Mesenchymal stem cell (in vitro differentiated cells and primary cell): ENCODE measurements at regions not wholly inside any gene's neighbourhood (a gene's known extent, or its start where the extent isn't known, plus 50 kb on each side); places are given as distances from the start of the nearest gene placed in this dataset. TPM values are rescaled to one million over a fixed set of nuclear protein-coding genes. Genes with fewer than 3 reads are reported as not detected.

Source experiments
- DNase-seq: peaks from one replicate; pipeline ENCODE4 v3.0.0-alpha.2; 2013
- H2AFZ ChIP-seq: one replicate; pipeline ENCODE4 v1.6.1; 2013; ENCODE audit warnings: low read depth, mild to moderate bottlenecking, control low read depth, inconsistent platforms, low read length, moderate library complexity
- H2AK5ac ChIP-seq: 2 replicates; pipeline ENCODE4 v1.6.1; 2013; ENCODE audit warnings: low read length, moderate library complexity, mild to moderate bottlenecking, inconsistent platforms; ENCODE audit not compliant: severe bottlenecking
- H2BK120ac ChIP-seq: one replicate; pipeline ENCODE4 v1.6.1; 2013; ENCODE audit warnings: low read depth, mild to moderate bottlenecking, inconsistent platforms, low read length, moderate library complexity
- H2BK12ac ChIP-seq, 2 experiments: one replicate each; pipeline ENCODE4 v1.6.1; 2013; ENCODE audit warnings: inconsistent platforms in 2 of 2, low read length in 2 of 2, mild to moderate bottlenecking in 2 of 2, moderate library complexity in 2 of 2, control low read depth in 1 of 2
- H2BK15ac ChIP-seq: one replicate; pipeline ENCODE4 v1.6.1; 2013; ENCODE audit warnings: mild to moderate bottlenecking, low read depth, inconsistent platforms; ENCODE audit not compliant: poor library complexity, severe bottlenecking
- H2BK5ac ChIP-seq: 2 replicates; pipeline ENCODE4 v1.6.1; 2013; ENCODE audit warnings: low read depth, mild to moderate bottlenecking, low read length, control low read depth, inconsistent platforms; ENCODE audit not compliant: poor library complexity, severe bottlenecking
- H3K14ac ChIP-seq, 2 experiments: one replicate each; pipeline ENCODE4 v1.6.1; 2013; ENCODE audit warnings: inconsistent platforms in 2 of 2, low read length in 2 of 2, control low read depth in 1 of 2, mild to moderate bottlenecking in 1 of 2, moderate library complexity in 1 of 2
- H3K18ac ChIP-seq, 2 experiments: one replicate each; pipeline ENCODE4 v1.6.1; 2013; ENCODE audit warnings: inconsistent platforms in 2 of 2, low read length in 2 of 2, control low read depth in 1 of 2, low read depth in 1 of 2, mild to moderate bottlenecking in 1 of 2
- H3K23ac ChIP-seq, 2 experiments: one replicate each; pipeline ENCODE4 v1.6.1; 2013; ENCODE audit warnings: inconsistent platforms in 2 of 2, low read length in 2 of 2, mild to moderate bottlenecking in 2 of 2, moderate library complexity in 2 of 2, control low read depth in 1 of 2
- H3K27ac ChIP-seq: 2 replicates; pipeline ENCODE4 v1.5.1; 2013; ENCODE audit warnings: mild to moderate bottlenecking, moderate library complexity, low read length, control low read depth, inconsistent platforms; ENCODE audit not compliant: poor library complexity, severe bottlenecking
- H3K27me3 ChIP-seq, 2 experiments: 2 replicates each; pipeline versions ENCODE4 v1.6.1 to v1.7.0; 2013; ENCODE audit warnings: low read length in 2 of 2, mild to moderate bottlenecking in 2 of 2, moderate library complexity in 2 of 2, control low read depth in 1 of 2, inconsistent platforms in 1 of 2; ENCODE audit not compliant: control insufficient read depth in 1 of 2, insufficient read depth in 1 of 2
- H3K36me3 ChIP-seq, 2 experiments: 2 replicates each; pipeline versions ENCODE4 v1.6.1 to v1.7.0; 2013; ENCODE audit warnings: low read length in 2 of 2, control low read depth in 1 of 2, inconsistent platforms in 1 of 2, low read depth in 1 of 2, mild to moderate bottlenecking in 1 of 2; ENCODE audit not compliant: insufficient read depth in 2 of 2, control insufficient read depth in 1 of 2
- H3K4ac ChIP-seq, 2 experiments: one replicate each; pipeline ENCODE4 v1.6.1; 2013; ENCODE audit warnings: inconsistent platforms in 2 of 2, low read length in 2 of 2, mild to moderate bottlenecking in 2 of 2, moderate library complexity in 2 of 2, control low read depth in 1 of 2, low read depth in 1 of 2
- H3K4me1 ChIP-seq: 2 replicates; pipeline ENCODE4 v1.6.1; 2013; ENCODE audit warnings: low read depth, low read length, control low read depth; ENCODE audit not compliant: control insufficient read depth, insufficient read depth
- H3K4me2 ChIP-seq: 2 replicates; pipeline ENCODE4 v1.6.1; 2013; ENCODE audit warnings: low read length, mild to moderate bottlenecking, inconsistent platforms; ENCODE audit not compliant: poor library complexity, severe bottlenecking
- H3K4me3 ChIP-seq, 2 experiments: 2 replicates each; pipeline versions ENCODE4 v1.5.1 to v1.7.0; 2013; ENCODE audit warnings: low read length in 2 of 2, mild to moderate bottlenecking in 2 of 2, control low read depth in 1 of 2, low read depth in 1 of 2; ENCODE audit not compliant: insufficient read depth in 1 of 2
- H3K79me1 ChIP-seq: replicated peaks from 2 replicates; pipeline ENCODE4 v1.6.1; 2013; ENCODE audit warnings: mild to moderate bottlenecking, control low read depth, low read length, inconsistent platforms; ENCODE audit not compliant: poor library complexity, severe bottlenecking
- H3K9ac ChIP-seq: 2 replicates; pipeline ENCODE4 v1.7.0; 2013; ENCODE audit warnings: mild to moderate bottlenecking, low read length, moderate library complexity
- H3K9me3 ChIP-seq: 2 replicates; pipeline ENCODE4 v1.7.0; 2013; ENCODE audit warnings: mild to moderate bottlenecking, low read length; ENCODE audit not compliant: control insufficient read depth
- H4K8ac ChIP-seq: one replicate; pipeline ENCODE4 v1.6.1; 2013; ENCODE audit warnings: inconsistent platforms, mild to moderate bottlenecking, low read length, moderate library complexity
- H4K91ac ChIP-seq: one replicate; pipeline ENCODE4 v1.6.1; 2013; ENCODE audit warnings: mild to moderate bottlenecking, low read length, inconsistent platforms
- WGBS: methylation state at CpG from one replicate; pipeline ENCODE4 v1.1.7; 2013; ENCODE audit warnings: mixed read lengths; 5-methylcytosine and 5-hydroxymethylcytosine counted together
- small RNA-seq: library from polyadenylated mRNA; stranded (forward); fragments of <200 nt; extraction: miRNeasy Mini kit (QIAGEN cat#:217004); gene quantifications from one replicate; pipeline ENCODE3, GENCODE V24; 2013; ENCODE audit warnings: low read depth

DNA sequence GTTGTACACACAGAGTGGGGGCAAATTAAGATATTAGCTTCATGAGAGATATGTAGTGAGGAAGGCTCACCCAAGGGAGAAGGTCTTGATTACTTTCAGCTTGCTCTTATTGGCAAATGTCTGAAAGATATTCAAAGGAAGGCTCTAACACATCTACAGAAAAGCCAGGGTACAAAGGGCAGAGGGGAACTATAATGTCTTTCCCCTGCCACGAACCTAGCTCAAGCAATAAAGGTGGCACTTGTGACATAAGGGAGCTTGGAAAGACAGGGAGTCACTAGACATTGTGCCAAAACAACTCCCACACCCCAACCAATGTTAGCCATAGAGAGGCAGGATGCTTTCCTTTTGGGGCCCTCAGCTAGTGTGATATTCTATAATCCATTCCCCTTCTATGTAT, 52.2 kb upstream of the SOX9 start:
- Histone ChIP-seq H3K36me3 (no peaks in the 10 kb centered on the region), H3K18ac (no peak overlapping the region), H2AFZ (no peak overlapping the region), H3K23ac (no peak overlapping the region), H3K4me1 (no peaks in the 10 kb centered on the region), H3K4ac (no peak overlapping the region), H3K14ac (no peak overlapping the region), H2BK12ac (no peak overlapping the region), H3K4me2 (no peak overlapping the region), H2BK15ac (no peak overlapping the region), H4K8ac (no peak overlapping the region), H2AK5ac (no peak overlapping the region), H3K79me1 (no peaks in the 10 kb centered on the region), H3K4me3 (no peak overlapping the region), H3K27ac (no peak overlapping the region), H2BK120ac (no peak overlapping the region), H3K9ac (no peak overlapping the region), H3K9me3 (no peaks in the 10 kb centered on the region), H2BK5ac (no peak overlapping the region), H4K91ac (no peak overlapping the region), H3K27me3 (peaks cover 6 to 18% of the 10 kb centered on the region in 2 experiments)
- no peak for DNase-seq
- 52% methylated on average over 1 of the region's 1 CpG for WGBS

- 86% methylated on average over 2 of the region's 2 CpGs for WGBS
- no peaks in the 10 kb centered on the region for H3K4me1 ChIP-seq
- H2AFZ ChIP-seq = no peak overlapping the region
- H2BK5ac ChIP-seq = no peak overlapping the region
- H3K4me2 ChIP-seq = no peak overlapping the region
- no peaks in the 10 kb centered on the region for H3K36me3 ChIP-seq
- H2AK5ac ChIP-seq = no peak overlapping the region
- DNase-seq = no peak
- no peak overlapping the region for H2BK120ac ChIP-seq
- no peak overlapping the region for H4K91ac ChIP-seq
- no peak overlapping the region for H2BK12ac ChIP-seq
- no peak overlapping the region for H3K4ac ChIP-seq
- H3K9ac ChIP-seq = no peak overlapping the region
- no peaks in the 10 kb centered on the region for H3K9me3 ChIP-seq
- H4K8ac ChIP-seq = no peak overlapping the region
- no peak overlapping the region for H3K23ac ChIP-seq
- H3K14ac ChIP-seq = no peak overlapping the region
- H2BK15ac ChIP-seq = no peak overlapping the region
- H3K4me3 ChIP-seq = no peak overlapping the region
- peaks cover 7 to 20% of the 10 kb centered on the region in 2 experiments for H3K27me3 ChIP-seq
- no peaks in the 10 kb centered on the region for H3K79me1 ChIP-seq
- H3K27ac ChIP-seq = no peak overlapping the region
- no peak overlapping the region for H3K18ac ChIP-seq
These were observed 51.1 kb upstream of the SOX9 start for GRCh38 chr17:72069586-72070202.

Small RNA genes lying in the stretch of these regions (small RNA-seq; reads per million reads assigned to genes)
- not detected for gene RNU7-155P
